Mesothelial cell of epicardium (in vitro differentiated cells): ENCODE measurements at regions not wholly inside any gene's neighbourhood (a gene's known extent, or its start where the extent isn't known, plus 50 kb on each side); places are given as distances from the start of the nearest gene placed in this dataset.

Experiments
- DNase-seq, 2 experiments: peaks; one replicate each; pipeline ENCODE4 v3.0.0; 2021; ENCODE audit warnings: low spot score in 2 of 2; ENCODE audit not compliant: unreplicated experiment in 2 of 2
- H3K27ac Mint-ChIP-seq: 2 replicates; pipeline ENCODE4 v1.8.0; 2021; ENCODE audit warnings: mixed read lengths
- H3K27me3 Mint-ChIP-seq: 2 replicates; pipeline ENCODE4 v1.8.0; 2021; ENCODE audit warnings: low read depth, mixed read lengths
- H3K36me3 Mint-ChIP-seq: 2 replicates; pipeline ENCODE4 v1.8.0; 2021; ENCODE audit warnings: mixed read lengths
- H3K4me1 Mint-ChIP-seq: 2 replicates; pipeline ENCODE4 v1.8.0; 2021; ENCODE audit warnings: mixed read lengths
- H3K4me3 Mint-ChIP-seq: 2 replicates; pipeline ENCODE4 v1.8.0; 2021; ENCODE audit warnings: mild to moderate bottlenecking, moderate library complexity, mixed read lengths
- H3K9me3 Mint-ChIP-seq: 2 replicates; pipeline ENCODE4 v1.8.0; 2021; ENCODE audit warnings: mixed read lengths
- TF ChIP-seq, protein P1 (sequence below): fragments of 200-600 bp; sonication (generic); IDR thresholded peaks from one replicate; pipeline ENCODE4 v1.5.0; 2021; ENCODE audit warnings: antibody characterized with exemption; ENCODE audit not compliant: unreplicated experiment

DNA sequence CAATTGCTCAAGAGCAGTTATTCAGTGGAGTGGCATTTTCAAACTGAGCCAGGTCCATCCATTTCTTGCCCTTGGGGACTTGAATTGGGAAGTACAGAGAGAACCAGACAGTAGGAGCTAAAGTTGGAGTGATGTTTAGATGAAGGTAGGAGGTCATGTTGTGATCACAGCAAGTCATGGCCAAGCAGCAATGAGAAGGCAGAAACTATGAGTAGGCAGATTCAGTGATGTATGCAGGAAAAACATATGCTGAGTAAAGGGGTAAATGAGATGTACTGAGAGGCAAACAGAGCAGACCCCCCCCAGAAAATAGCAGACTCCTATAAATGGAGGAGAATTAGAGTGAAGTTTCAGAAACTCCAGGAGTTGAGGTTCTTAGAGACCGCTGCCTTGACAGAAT, 95.8 kb downstream of the PERP start:
- Mint-ChIP-seq H3K36me3 (no peaks in the 10 kb centered on the region), H3K9me3 (peaks cover under 1% of the 10 kb centered on the region), H3K27ac (no peak overlapping the region), H3K27me3 (no peaks in the 10 kb centered on the region), H3K4me1 (no peaks in the 10 kb centered on the region), H3K4me3 (no peak overlapping the region)
- DNase-seq = no peak
- TF ChIP-seq, protein P1, sequence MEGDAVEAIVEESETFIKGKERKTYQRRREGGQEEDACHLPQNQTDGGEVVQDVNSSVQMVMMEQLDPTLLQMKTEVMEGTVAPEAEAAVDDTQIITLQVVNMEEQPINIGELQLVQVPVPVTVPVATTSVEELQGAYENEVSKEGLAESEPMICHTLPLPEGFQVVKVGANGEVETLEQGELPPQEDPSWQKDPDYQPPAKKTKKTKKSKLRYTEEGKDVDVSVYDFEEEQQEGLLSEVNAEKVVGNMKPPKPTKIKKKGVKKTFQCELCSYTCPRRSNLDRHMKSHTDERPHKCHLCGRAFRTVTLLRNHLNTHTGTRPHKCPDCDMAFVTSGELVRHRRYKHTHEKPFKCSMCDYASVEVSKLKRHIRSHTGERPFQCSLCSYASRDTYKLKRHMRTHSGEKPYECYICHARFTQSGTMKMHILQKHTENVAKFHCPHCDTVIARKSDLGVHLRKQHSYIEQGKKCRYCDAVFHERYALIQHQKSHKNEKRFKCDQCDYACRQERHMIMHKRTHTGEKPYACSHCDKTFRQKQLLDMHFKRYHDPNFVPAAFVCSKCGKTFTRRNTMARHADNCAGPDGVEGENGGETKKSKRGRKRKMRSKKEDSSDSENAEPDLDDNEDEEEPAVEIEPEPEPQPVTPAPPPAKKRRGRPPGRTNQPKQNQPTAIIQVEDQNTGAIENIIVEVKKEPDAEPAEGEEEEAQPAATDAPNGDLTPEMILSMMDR = no peak

DNA sequence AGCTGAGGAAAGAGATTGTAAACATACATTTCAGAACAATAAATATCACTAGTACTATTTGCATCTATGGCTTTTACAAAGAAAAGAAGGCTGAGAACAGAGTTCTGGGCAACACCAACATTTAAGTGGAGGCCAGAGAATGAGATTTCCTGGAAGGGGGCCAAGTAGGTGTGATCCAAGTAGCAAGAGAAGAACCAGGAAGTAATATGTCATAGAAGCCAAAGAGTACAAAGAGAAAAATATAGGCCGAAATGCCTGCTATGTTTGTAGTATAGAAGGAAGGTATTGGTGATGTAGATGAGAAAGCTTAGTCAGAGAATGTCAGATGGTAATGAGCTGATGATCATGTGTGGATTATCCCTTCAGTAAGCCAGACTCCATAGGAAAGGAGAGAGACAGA, 94.5 kb downstream of the PERP start:
- Mint-ChIP-seq H3K4me1 (no peaks in the 10 kb centered on the region), H3K27ac (no peak overlapping the region), H3K27me3 (no peaks in the 10 kb centered on the region), H3K36me3 (no peaks in the 10 kb centered on the region), H3K4me3 (no peak overlapping the region), H3K9me3 (peaks cover 4% of the 10 kb centered on the region)
- TF ChIP-seq, protein P1 = no peak
- no peak for DNase-seq

DNA sequence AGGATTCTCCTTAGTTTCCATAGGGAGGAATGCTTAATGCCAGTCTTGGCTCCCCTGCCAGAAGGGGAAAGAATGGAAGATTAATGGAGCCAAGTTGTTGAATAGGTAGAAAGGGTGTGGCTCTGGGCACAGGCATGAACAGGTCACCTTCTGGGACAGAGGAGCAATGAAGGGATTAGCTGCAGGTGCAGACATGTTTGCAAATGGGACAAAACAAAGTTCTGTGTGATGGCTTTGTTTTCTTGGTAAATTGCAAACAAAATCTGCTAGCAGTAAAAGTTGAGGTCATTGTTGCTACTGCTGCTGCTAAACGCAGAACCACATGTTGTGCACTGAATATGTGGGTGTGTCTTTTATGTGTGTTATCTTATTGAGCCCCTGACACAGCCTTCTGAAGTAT, 93.3 kb downstream of the PERP start:
- Mint-ChIP-seq H3K27ac (no peak overlapping the region), H3K36me3 (no peaks in the 10 kb centered on the region), H3K4me3 (no peak overlapping the region), H3K4me1 (no peaks in the 10 kb centered on the region), H3K9me3 (peaks cover 8% of the 10 kb centered on the region), H3K27me3 (no peaks in the 10 kb centered on the region)
- TF ChIP-seq, protein P1 = no peak
- DNase-seq = no peak

DNA sequence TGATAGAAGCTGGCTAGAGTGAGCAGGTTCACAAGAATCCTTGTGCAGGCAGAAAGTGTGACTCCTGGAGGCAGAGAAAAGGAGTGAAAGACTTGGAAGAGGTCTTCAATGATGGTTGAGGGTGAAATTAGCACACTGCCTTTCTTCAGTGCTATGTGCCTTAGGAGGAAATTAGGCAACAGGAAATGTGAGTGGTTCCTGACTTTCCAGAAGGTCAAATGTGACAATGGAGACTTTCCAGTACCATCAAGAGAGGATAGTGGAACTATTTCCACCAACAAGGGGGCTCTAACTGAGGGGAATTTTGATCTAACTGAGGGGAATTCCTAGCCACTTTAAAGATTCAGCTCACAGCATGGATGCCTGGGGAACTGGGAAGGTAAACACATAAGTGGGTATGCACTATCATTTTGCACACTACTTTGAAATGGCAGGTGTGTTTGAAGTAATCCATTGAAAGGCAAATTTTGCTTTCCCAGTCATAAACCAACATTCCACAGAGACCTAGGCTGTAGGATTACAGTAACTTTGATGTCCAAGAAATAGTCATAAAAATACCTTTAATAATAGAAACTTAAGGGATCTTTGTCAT, 90.0 kb downstream of the PERP start:
- TF ChIP-seq, protein P1 = no peak
- H3K27ac Mint-ChIP-seq = no peak overlapping the region
- no peak overlapping the region for H3K4me3 Mint-ChIP-seq
- H3K36me3 Mint-ChIP-seq = no peaks in the 10 kb centered on the region
- peaks cover 20% of the 10 kb centered on the region for H3K9me3 Mint-ChIP-seq
- no peaks in the 10 kb centered on the region for H3K4me1 Mint-ChIP-seq
- no peak for DNase-seq
- H3K27me3 Mint-ChIP-seq = no peaks in the 10 kb centered on the region

DNA sequence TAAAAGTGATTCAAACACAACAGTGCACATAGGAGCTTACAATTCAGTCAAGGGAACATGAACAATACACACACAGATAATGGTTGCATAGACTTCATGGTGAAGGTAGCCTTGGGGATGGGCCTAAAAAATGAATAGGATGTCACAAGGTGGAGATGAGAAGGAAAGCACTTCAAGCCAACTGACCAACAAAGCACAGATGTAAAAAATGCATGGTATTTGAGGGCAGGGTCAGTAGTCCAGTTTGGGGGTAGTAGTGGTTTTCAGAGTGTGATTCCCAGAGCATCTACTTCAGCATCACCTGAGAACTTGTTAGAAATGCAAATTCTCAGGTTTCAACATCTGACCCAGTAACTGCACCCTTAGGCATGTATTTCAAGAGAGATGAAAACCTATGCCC, 88.9 kb downstream of the PERP start:
- Mint-ChIP-seq H3K9me3 (peaks cover 20% of the 10 kb centered on the region), H3K27ac (no peak overlapping the region), H3K27me3 (no peaks in the 10 kb centered on the region), H3K4me3 (no peak overlapping the region), H3K4me1 (no peaks in the 10 kb centered on the region), H3K36me3 (no peaks in the 10 kb centered on the region)
- TF ChIP-seq, protein P1 = no peak
- DNase-seq = no peak

DNA sequence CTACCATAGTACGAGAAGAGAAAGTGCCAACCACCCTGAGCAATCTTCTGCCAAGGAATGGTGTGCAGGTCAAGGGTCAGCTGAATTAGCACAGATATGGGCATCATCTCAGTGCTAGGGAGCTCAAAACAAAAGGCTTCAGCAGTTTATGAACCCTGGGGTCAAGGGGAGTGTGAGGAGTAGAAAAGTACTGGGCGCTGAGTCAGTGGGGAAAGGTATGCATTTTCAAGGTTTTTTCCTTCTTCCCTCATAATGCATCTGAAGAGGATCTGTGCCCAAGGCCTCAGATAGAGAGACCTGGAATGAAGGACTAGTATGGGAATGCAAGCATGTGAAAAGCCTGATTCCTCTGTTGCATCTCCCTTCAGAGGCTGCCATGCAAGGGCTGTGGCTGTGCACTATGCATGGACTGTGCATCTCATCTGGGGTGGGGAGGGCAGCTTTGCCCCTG, 81.7 kb downstream of the PERP start:
- Mint-ChIP-seq H3K4me3 (no peak overlapping the region), H3K9me3 (peaks cover 17% of the 10 kb centered on the region), H3K36me3 (no peaks in the 10 kb centered on the region), H3K4me1 (peaks cover 11% of the 10 kb centered on the region), H3K27me3 (no peaks in the 10 kb centered on the region), H3K27ac (no peak overlapping the region)
- TF ChIP-seq, protein P1 = no peak
- DNase-seq = no peak
